SK-N-SH (cell line): ENCODE measurements at regions not wholly inside any gene's neighbourhood (a gene's known extent, or its start where the extent isn't known, plus 50 kb on each side); places are given as distances from the start of the nearest gene placed in this dataset.

Experiments
- EZH2phosphoT487 ChIP-seq: fragments of 200-600 bp; sonication (generic); IDR thresholded peaks from 2 replicates; pipeline ENCODE4 v1.6.1; 2017; ENCODE audit warnings: low read depth, mixed run types, mild to moderate bottlenecking, antibody characterized with exemption, moderate library complexity, borderline replicate concordance
- GABPA ChIP-seq: IDR thresholded peaks from 2 replicates; pipeline ENCODE4 v1.4.0; 2012; ENCODE audit warnings: low read depth, mild to moderate bottlenecking
- TAF1 ChIP-seq: IDR thresholded peaks from 2 replicates; pipeline ENCODE4 v1.6.1; 2012; ENCODE audit warnings: low read depth, mild to moderate bottlenecking, low read length, moderate library complexity, borderline replicate concordance
- TCF12 ChIP-seq: IDR thresholded peaks from 2 replicates; pipeline ENCODE4 v1.4.0; 2012
- TF ChIP-seq, protein P1 (sequence below): fragments of 200-600 bp; sonication (generic); IDR thresholded peaks from 2 replicates; pipeline ENCODE4 v1.6.1; 2017; ENCODE audit warnings: antibody characterized with exemption, mild to moderate bottlenecking, moderate library complexity
- TF ChIP-seq, protein P2 (sequence below): IDR thresholded peaks from 2 replicates; pipeline ENCODE4; 2012
- TF ChIP-seq, protein P3 (sequence below): IDR thresholded peaks from 2 replicates; pipeline ENCODE4 v1.6.1; 2012; ENCODE audit warnings: mild to moderate bottlenecking, low read depth, low read length, moderate library complexity

DNA sequence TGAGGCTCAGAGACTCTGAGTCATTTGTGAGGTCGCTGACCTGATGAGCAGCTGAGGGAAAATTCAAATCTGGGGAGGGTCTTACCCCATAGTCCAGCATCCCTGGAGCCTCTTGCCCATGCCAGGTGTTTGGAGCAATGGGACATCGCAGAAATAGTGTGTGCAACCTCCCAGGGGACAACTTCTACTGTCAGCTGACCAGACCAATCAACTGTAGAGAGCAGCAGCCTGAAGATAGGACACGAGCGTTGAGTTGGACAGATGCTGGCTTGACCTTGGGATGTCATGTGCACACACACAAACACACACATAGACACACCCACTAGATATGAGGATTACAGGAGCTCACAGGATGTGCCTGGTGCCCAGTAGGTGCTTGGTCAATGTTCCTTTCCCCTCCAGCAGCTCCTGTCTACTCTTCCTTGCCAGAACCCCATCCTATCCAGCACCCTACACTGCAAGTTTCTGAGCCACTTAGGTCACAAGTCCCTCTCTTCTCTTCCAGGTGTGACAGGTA lies 59.1 kb upstream of the MPEG1 start:
- TF ChIP-seq, protein P1, sequence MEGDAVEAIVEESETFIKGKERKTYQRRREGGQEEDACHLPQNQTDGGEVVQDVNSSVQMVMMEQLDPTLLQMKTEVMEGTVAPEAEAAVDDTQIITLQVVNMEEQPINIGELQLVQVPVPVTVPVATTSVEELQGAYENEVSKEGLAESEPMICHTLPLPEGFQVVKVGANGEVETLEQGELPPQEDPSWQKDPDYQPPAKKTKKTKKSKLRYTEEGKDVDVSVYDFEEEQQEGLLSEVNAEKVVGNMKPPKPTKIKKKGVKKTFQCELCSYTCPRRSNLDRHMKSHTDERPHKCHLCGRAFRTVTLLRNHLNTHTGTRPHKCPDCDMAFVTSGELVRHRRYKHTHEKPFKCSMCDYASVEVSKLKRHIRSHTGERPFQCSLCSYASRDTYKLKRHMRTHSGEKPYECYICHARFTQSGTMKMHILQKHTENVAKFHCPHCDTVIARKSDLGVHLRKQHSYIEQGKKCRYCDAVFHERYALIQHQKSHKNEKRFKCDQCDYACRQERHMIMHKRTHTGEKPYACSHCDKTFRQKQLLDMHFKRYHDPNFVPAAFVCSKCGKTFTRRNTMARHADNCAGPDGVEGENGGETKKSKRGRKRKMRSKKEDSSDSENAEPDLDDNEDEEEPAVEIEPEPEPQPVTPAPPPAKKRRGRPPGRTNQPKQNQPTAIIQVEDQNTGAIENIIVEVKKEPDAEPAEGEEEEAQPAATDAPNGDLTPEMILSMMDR, result no peak
- TF ChIP-seq TCF12 (no peak), TAF1 (no peak), EZH2phosphoT487 (no peak), GABPA (no peak)
- TF ChIP-seq, protein P2, sequence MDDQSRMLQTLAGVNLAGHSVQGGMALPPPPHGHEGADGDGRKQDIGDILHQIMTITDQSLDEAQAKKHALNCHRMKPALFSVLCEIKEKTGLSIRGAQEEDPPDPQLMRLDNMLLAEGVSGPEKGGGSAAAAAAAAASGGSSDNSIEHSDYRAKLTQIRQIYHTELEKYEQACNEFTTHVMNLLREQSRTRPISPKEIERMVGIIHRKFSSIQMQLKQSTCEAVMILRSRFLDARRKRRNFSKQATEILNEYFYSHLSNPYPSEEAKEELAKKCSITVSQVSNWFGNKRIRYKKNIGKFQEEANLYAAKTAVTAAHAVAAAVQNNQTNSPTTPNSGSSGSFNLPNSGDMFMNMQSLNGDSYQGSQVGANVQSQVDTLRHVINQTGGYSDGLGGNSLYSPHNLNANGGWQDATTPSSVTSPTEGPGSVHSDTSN, result no peak
- TF ChIP-seq, protein P3, sequence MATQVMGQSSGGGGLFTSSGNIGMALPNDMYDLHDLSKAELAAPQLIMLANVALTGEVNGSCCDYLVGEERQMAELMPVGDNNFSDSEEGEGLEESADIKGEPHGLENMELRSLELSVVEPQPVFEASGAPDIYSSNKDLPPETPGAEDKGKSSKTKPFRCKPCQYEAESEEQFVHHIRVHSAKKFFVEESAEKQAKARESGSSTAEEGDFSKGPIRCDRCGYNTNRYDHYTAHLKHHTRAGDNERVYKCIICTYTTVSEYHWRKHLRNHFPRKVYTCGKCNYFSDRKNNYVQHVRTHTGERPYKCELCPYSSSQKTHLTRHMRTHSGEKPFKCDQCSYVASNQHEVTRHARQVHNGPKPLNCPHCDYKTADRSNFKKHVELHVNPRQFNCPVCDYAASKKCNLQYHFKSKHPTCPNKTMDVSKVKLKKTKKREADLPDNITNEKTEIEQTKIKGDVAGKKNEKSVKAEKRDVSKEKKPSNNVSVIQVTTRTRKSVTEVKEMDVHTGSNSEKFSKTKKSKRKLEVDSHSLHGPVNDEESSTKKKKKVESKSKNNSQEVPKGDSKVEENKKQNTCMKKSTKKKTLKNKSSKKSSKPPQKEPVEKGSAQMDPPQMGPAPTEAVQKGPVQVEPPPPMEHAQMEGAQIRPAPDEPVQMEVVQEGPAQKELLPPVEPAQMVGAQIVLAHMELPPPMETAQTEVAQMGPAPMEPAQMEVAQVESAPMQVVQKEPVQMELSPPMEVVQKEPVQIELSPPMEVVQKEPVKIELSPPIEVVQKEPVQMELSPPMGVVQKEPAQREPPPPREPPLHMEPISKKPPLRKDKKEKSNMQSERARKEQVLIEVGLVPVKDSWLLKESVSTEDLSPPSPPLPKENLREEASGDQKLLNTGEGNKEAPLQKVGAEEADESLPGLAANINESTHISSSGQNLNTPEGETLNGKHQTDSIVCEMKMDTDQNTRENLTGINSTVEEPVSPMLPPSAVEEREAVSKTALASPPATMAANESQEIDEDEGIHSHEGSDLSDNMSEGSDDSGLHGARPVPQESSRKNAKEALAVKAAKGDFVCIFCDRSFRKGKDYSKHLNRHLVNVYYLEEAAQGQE, result no peak
